Endothelial cell of umbilical vein (primary cell): ENCODE measurements at regions not wholly inside any gene's neighbourhood (a gene's known extent, or its start where the extent isn't known, plus 50 kb on each side); places are given as distances from the start of the nearest gene placed in this dataset.

ENCODE experiments used
- BruUV-seq: library from RNA; stranded (reverse); fragments of 400-500 nt; replicated peaks from 2 replicates; lab custom pipeline; 2021; lab: Mats Ljungman, UMichigan
- CTCF ChIA-PET: fragments of 300-600, 350-600 bp; sonication (Branson Sonifier 250); formaldehyde crosslinking; loops from one replicate; lab custom pipeline; 2021; ENCODE audit warnings: antibody characterized with exemption, inconsistent platforms; lab: Charles Lee
- POLR2A ChIA-PET: fragments of 300-600, 350-600 bp; sonication (Branson Sonifier 250); formaldehyde crosslinking; loops from one replicate; lab custom pipeline; 2021; ENCODE audit warnings: antibody characterized with exemption, inconsistent platforms; lab: Charles Lee
- DNase-seq: peaks from one replicate; pipeline ENCODE4 v3.0.0-alpha.2; 2011; ENCODE audit warnings: low read depth, low spot score
- FAIRE-seq: peaks from 2 replicates; lab custom pipeline; 2011; peaks lifted over from hg19 to GRCh38; lab: Jason Lieb, UNC
- H2AFZ ChIP-seq: 2 replicates; pipeline ENCODE4 v1.6.0; 2012; ENCODE audit warnings: low read depth, low read length, control low read depth, inconsistent platforms
- H3K27ac ChIP-seq: 2 replicates; pipeline ENCODE4 v1.5.1; 2011; ENCODE audit warnings: low read depth, mild to moderate bottlenecking, control low read depth, low read length, moderate library complexity; ENCODE audit not compliant: insufficient read depth
- H3K27me3 ChIP-seq, 2 experiments: 2 replicates each; pipeline versions ENCODE4 v1.6.0 to v1.6.1; 2011; ENCODE audit warnings: low read length in 2 of 2, mixed read lengths in 1 of 2; ENCODE audit not compliant: control insufficient read depth in 2 of 2, insufficient read depth in 2 of 2
- H3K36me3 ChIP-seq, 2 experiments: 2 replicates in 1 of 2; 3 replicates in 1 of 2; pipeline ENCODE4 v1.5.1; 2011; ENCODE audit warnings: low read length in 2 of 2, mild to moderate bottlenecking in 1 of 2, moderate library complexity in 1 of 2; ENCODE audit not compliant: control insufficient read depth in 2 of 2, insufficient read depth in 2 of 2; ENCODE audit errors: extremely low read depth in 1 of 2
- H3K4me1 ChIP-seq: 3 replicates; pipeline ENCODE4 v1.5.1; 2011; ENCODE audit warnings: mild to moderate bottlenecking, low read length; ENCODE audit not compliant: control insufficient read depth, insufficient read depth; ENCODE audit errors: extremely low read depth
- H3K4me2 ChIP-seq: 2 replicates; pipeline ENCODE4 v1.6.1; 2011; ENCODE audit warnings: low read length, control low read depth, mixed read lengths; ENCODE audit not compliant: insufficient read depth
- H3K4me3 ChIP-seq, 3 experiments: fragments of 200-600 bp in 1 of 3; sonication (generic), shearing (Covaris generic) in 1 of 3; replicated peaks in 1 of 3; 2 replicates each; pipeline ENCODE4 v1.5.1; 2011 to 2016; ENCODE audit warnings: control low read depth in 3 of 3, low read length in 3 of 3, mild to moderate bottlenecking in 2 of 3, inconsistent platforms in 1 of 3, low read depth in 1 of 3, moderate library complexity in 1 of 3; ENCODE audit not compliant: insufficient read depth in 1 of 3
- H3K79me2 ChIP-seq: 2 replicates; pipeline ENCODE4 v1.6.0; 2012; ENCODE audit warnings: low read length, inconsistent platforms; ENCODE audit not compliant: control insufficient read depth, insufficient read depth
- H3K9ac ChIP-seq: replicated peaks from 2 replicates; pipeline ENCODE3; 2011; ENCODE audit warnings: low read length, control low read depth; ENCODE audit not compliant: insufficient read depth; ENCODE audit errors: extremely low read depth
- H3K9me1 ChIP-seq: replicated peaks from 3 replicates; pipeline ENCODE4 v1.6.0; 2011; ENCODE audit warnings: mild to moderate bottlenecking, low read length; ENCODE audit not compliant: control insufficient read depth, insufficient read depth; ENCODE audit errors: extremely low read depth
- H3K9me3 ChIP-seq: replicated peaks from 2 replicates; pipeline ENCODE4 v1.5.1; 2012; ENCODE audit warnings: low read length, inconsistent platforms; ENCODE audit not compliant: control insufficient read depth, insufficient read depth
- H4K20me1 ChIP-seq: replicated peaks from 2 replicates; pipeline ENCODE3; 2011; ENCODE audit warnings: mild to moderate bottlenecking, low read length; ENCODE audit not compliant: control insufficient read depth, insufficient read depth; ENCODE audit errors: extremely low read depth
- CTCF ChIP-seq, 2 donors: IDR thresholded peaks; 1 replicate in 1 of 2; 2 replicates in 1 of 2; pipeline ENCODE4 v1.5.1; 2011; ENCODE audit warnings: low read length in 2 of 2, mild to moderate bottlenecking in 2 of 2, moderate library complexity in 2 of 2, control low read depth in 1 of 2, inconsistent platforms in 1 of 2, low read depth in 1 of 2; ENCODE audit not compliant: insufficient read depth in 1 of 2; ENCODE audit errors: extremely low read depth in 1 of 2
- FOS ChIP-seq: IDR thresholded peaks from 2 replicates; pipeline ENCODE4 v1.6.1; 2011; ENCODE audit warnings: mild to moderate bottlenecking, low read length, moderate library complexity, borderline replicate concordance; ENCODE audit not compliant: insufficient read depth
- GATA2 ChIP-seq: IDR thresholded peaks from 2 replicates; pipeline ENCODE4 v1.7.0; 2011; ENCODE audit warnings: low read depth, mild to moderate bottlenecking, moderate library complexity, mixed read lengths, low read length; ENCODE audit not compliant: insufficient read length, insufficient read depth
- JUN ChIP-seq: IDR thresholded peaks from 2 replicates; pipeline ENCODE4 v1.6.1; 2011; ENCODE audit warnings: borderline replicate concordance, low read depth; ENCODE audit not compliant: insufficient read length, insufficient read depth
- MAX ChIP-seq: IDR thresholded peaks from 2 replicates; pipeline ENCODE4 v1.6.1; 2011; ENCODE audit not compliant: insufficient read depth, insufficient read length
- MYC ChIP-seq: IDR thresholded peaks from one replicate; pipeline ENCODE4 v1.6.1; 2011; ENCODE audit warnings: mild to moderate bottlenecking, low read depth, low read length
- POLR2A ChIP-seq: IDR thresholded peaks from 2 replicates; pipeline ENCODE4 v1.6.1; 2012; ENCODE audit warnings: low read depth, mild to moderate bottlenecking, control low read depth, low read length
- POLR2AphosphoS5 ChIP-seq: IDR thresholded peaks from 2 replicates; pipeline ENCODE4 v1.6.1; 2012; ENCODE audit warnings: low read depth, mild to moderate bottlenecking, control low read depth, low read length, moderate library complexity; ENCODE audit not compliant: insufficient read depth
- dilution Hi-C: fragments of 300-500 bp; cut with MboI; formaldehyde crosslinking; loops from one replicate; pipeline ENCODE4 v1.15.0; 2019; ENCODE audit warnings: low sequenced_read_pairs; ENCODE audit not compliant: extremely low pct_ligation_motif_present
- intact Hi-C: fragments of 100-400 bp; cut with micrococcal nuclease; formaldehyde crosslinking; loops from one replicate; pipeline ENCODE4 v1.10.0; 2022

GRCh38 chr11:104705490-104706190, 192.6 kb downstream of the CASP12 start:
- TF ChIP-seq CTCF (IDR thresholded peaks at IDR 0.05; ENCODE audit: extremely low read depth in 1 of 2, insufficient read depth in 1 of 2, low read depth in 1 of 2, low read length in 2 of 2) (no peak), JUN (no peak), FOS (no peak), POLR2AphosphoS5 (no peak), GATA2 (no peak), MAX (no peak), MYC (no peak), POLR2A (no peak)
- Histone ChIP-seq H3K9me3 (no peaks in the 10 kb centered on the region), H3K9me1 (no peaks in the 10 kb centered on the region), H3K27ac (peak overlapping the region; percentile 32), H2AFZ (peak overlapping the region; percentile 46), H3K4me2 (peak overlapping the region; percentile 76), H3K79me2 (no peaks in the 10 kb centered on the region), H3K36me3 (no peaks in the 10 kb centered on the region), H3K27me3 (no peaks in the 10 kb centered on the region), H3K9ac (peak overlapping the region; percentile 16), H4K20me1 (no peaks in the 10 kb centered on the region), H3K4me1 (peaks cover 25% of the 10 kb centered on the region), H3K4me3 (peak overlapping the region in 1 of 3 experiments; percentile 2)
- DNase-seq (peak; percentile 63), FAIRE-seq (peak; percentile 80)
- BruUV-seq, result no TSS peak
- POLR2A ChIA-PET, result no interaction called here
- dilution Hi-C loops (no loop called here), intact Hi-C loops (loop anchor here (2.0 to 5.0 kb wide), 2 partner anchors 37 to 67 kb away; no protein-coding TSS in a partner anchor)
- CTCF ChIA-PET, result interaction anchor here (1.2 to 1.6 kb wide), 4 partner anchors 11 to 1157 kb away, joined by 4 to 5 read pairs (median 4); no protein-coding TSS in a partner anchor
